Breast epithelium (tissue), 3 donors: ENCODE measurements at regions not wholly inside any gene's neighbourhood (a gene's known extent, or its start where the extent isn't known, plus 50 kb on each side); places are given as distances from the start of the nearest gene placed in this dataset.

ENCODE experiments used
- CTCF ChIP-seq, 3 donors: fragments of 450-650 bp; IDR thresholded peaks; one replicate each; pipeline ENCODE4 v1.5.1; 2016 to 2017; ENCODE audit warnings: antibody characterized with exemption in 3 of 3, mild to moderate bottlenecking in 3 of 3, moderate library complexity in 3 of 3
- POLR2AphosphoS5 ChIP-seq, 3 donors: sonication (generic); formaldehyde crosslinking; IDR thresholded peaks; one replicate each; pipeline ENCODE4 v1.6.1; 2017; ENCODE audit warnings: antibody characterized with exemption in 3 of 3

GRCh38 chr6:10060004-10060403, 354.9 kb downstream of the TFAP2A start:
- TF ChIP-seq POLR2AphosphoS5 (IDR thresholded peaks at IDR 0.05) (no peak), CTCF (IDR thresholded peaks at IDR 0.05) (no peak)
